AG04449 (cell line): ENCODE measurements at regions not wholly inside any gene's neighbourhood (a gene's known extent, or its start where the extent isn't known, plus 50 kb on each side); places are given as distances from the start of the nearest gene placed in this dataset.
"Not testable (repeated sequence)": the region's sequence is repeated elsewhere in the genome, so short reads cannot be mapped to it uniquely, and the experiment has no call there.

Experiments
- CTCF ChIA-PET: fragments of 350-600 bp; formaldehyde crosslinking; extraction: SDS; loops from one replicate; lab custom pipeline; 2021; ENCODE audit warnings: antibody characterized with exemption; lab: Yijun Ruan, JAX
- POLR2A ChIA-PET: fragments of 400-600, 350-600 bp; formaldehyde crosslinking; extraction: SDS; loops from one replicate; lab custom pipeline; 2020; ENCODE audit warnings: antibody characterized with exemption, inconsistent platforms; lab: Yijun Ruan, JAX
- DNase-seq: peaks from one replicate; pipeline ENCODE4 v3.0.0-alpha.2; 2010; ENCODE audit warnings: low read depth, low spot score
- H3K4me3 ChIP-seq: 2 replicates; pipeline ENCODE4 v1.5.1; 2011; ENCODE audit warnings: low read depth, mild to moderate bottlenecking, control low read depth, low read length
- CTCF ChIP-seq: IDR thresholded peaks from one replicate; pipeline ENCODE4 v1.5.1; 2011; ENCODE audit warnings: mild to moderate bottlenecking, moderate library complexity, low read length, control low read depth, inconsistent platforms; ENCODE audit not compliant: insufficient read depth; ENCODE audit errors: missing control alignments

- TF ChIP-seq CTCF: no peak
- no peak overlapping the region for H3K4me3 ChIP-seq
- POLR2A ChIA-PET: no interaction called here
- DNase-seq: no peak
- CTCF ChIA-PET: no interaction called here
Observed at GRCh38 chr17:71803656-71804284, 317.1 kb upstream of the SOX9 start.

DNA sequence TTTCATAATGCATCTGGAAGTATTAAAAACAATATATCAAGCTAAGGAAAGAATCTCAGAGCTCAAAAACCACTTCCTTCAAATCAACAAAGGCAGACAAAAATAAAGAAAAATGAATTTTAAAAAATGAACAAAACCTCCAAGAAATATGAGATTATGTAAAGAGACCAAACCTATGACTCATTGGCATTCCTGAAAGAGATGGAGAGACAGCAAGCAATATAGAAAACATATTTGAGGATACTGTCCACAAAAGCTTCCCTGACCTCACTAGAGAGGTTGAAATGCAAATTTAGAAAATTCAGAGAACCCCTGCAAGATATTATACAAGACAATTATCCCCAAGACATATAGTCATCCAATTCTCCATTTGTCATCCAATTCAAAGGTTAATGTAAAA is 311.3 kb upstream of the SOX9 start:
- DNase-seq: no peak
- H3K4me3 ChIP-seq: no peak overlapping the region
- no peak for TF ChIP-seq CTCF
- POLR2A ChIA-PET: no interaction called here
- CTCF ChIA-PET: no interaction called here

DNA sequence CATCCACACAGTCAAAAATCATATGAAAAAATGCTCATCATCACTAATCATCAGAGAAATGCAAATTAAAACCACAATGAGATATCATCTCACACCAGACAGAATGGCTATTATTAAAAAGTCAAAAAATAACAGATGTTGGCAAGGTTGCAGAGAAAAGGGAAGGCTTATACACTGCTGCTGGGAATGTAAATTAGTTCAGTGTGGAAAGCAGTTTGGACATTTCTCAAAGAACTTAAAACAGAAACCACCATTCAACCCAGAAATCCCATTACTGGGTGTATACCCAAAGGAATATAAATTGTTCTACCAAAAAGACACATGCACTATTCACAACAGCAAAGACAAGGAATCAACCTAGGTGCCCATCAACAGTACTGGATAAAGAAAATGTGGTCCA is 307.0 kb upstream of the SOX9 start:
- POLR2A ChIA-PET, H3K4me3 ChIP-seq, CTCF ChIA-PET, DNase-seq: not testable (repeated sequence)

DNA sequence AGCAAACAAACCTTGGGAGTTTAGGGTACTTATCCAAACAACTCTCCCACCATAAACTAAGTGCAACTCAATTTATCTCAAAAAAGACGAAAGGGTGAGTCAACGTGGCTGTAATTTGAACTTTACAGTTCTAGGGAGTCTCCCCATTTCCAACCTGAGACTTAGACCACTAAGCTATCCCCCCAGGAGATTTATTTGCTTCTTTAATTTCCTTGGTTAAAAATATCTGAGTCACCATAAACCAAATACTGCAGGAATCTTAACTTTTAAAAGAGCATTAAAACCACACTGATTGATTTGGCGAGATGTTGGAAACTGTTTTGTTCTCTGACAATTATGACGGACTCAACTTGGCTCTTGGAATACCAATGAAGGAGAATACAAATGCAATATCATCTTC is 299.3 kb upstream of the SOX9 start:
- CTCF ChIA-PET: interaction anchor here (1.0 kb wide), 1 partner anchor 11 kb away, joined by 3 read pairs; no protein-coding TSS in a partner anchor
- no peak for DNase-seq
- no peak overlapping the region for H3K4me3 ChIP-seq
- TF ChIP-seq CTCF: no peak
- POLR2A ChIA-PET: no interaction called here

- TF ChIP-seq CTCF: no peak
- H3K4me3 ChIP-seq: no peak overlapping the region
- POLR2A ChIA-PET: no interaction called here
- CTCF ChIA-PET: no interaction called here
- no peak for DNase-seq
Observed at GRCh38 chr17:71824671-71825070, 296.1 kb upstream of the SOX9 start.

GRCh38 chr17:71825687-71826086 is 295.1 kb upstream of the SOX9 start:
- H3K4me3 ChIP-seq: no peak overlapping the region
- no peak for TF ChIP-seq CTCF
- ChIA-PET POLR2A (no interaction called here), CTCF (no interaction called here)
- DNase-seq: no peak

DNA sequence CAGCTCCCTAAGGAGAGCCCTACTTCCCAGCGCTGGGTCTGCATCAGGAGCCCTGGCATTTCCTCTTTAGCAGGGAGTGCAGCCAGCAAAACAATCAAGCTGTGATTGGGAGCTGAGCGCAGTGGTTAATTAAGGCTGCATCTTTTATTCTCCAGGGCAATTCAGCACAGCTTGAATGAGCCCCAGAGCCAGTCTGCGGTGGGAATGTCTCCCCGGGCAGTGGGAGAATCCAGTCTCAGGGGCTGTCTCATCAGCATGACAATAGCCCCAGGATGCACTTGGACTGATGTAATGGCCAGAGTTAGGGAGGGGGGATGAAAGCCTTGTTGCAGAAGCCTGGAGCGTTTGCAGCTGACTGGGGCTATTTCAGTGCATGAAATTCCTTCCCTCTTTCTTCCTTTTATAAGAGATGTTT is 292.6 kb upstream of the SOX9 start:
- H3K4me3 ChIP-seq: no peak overlapping the region
- POLR2A ChIA-PET: no interaction called here
- no peak for TF ChIP-seq CTCF
- CTCF ChIA-PET: no interaction called here
- DNase-seq: no peak
